ENCODE measurements at regions not wholly inside any gene's neighbourhood (a gene's known extent, or its start where the extent isn't known, plus 50 kb on each side); places are given as distances from the start of the nearest gene placed in this dataset.

- no peak for DNase-seq
Observed at GRCh38 chr2:16124881-16125613, 184.7 kb downstream of the MYCN start.

GRCh38 chr2:16123856-16124780 is 183.8 kb downstream of the MYCN start:
- no peak for DNase-seq

- DNase-seq, result no peak
Observed at GRCh38 chr2:16123421-16123820, 183.1 kb downstream of the MYCN start.

GRCh38 chr2:16122556-16122955 is 182.2 kb downstream of the MYCN start:
- DNase-seq, result no peak

- DNase-seq, result no peak
Observed at GRCh38 chr2:16121986-16122390, 181.6 kb downstream of the MYCN start.

- no peak for DNase-seq
Observed at GRCh38 chr2:16121231-16121985, 181.1 kb downstream of the MYCN start.

- DNase-seq, result no peak
Observed at GRCh38 chr2:16120591-16121180, 180.3 kb downstream of the MYCN start.

- DNase-seq, result no peak
Observed at GRCh38 chr2:16119741-16120140, 179.4 kb downstream of the MYCN start.

- DNase-seq, result no peak
Observed at GRCh38 chr2:16118611-16119590, 178.6 kb downstream of the MYCN start.

GRCh38 chr2:16117791-16118610 is 177.7 kb downstream of the MYCN start:
- DNase-seq, result no peak

GRCh38 chr2:16117021-16117700 is 176.8 kb downstream of the MYCN start:
- no peak for DNase-seq

GRCh38 chr2:16115881-16116830 is 175.8 kb downstream of the MYCN start:
- DNase-seq, result no peak

- DNase-seq, result no peak
Observed at GRCh38 chr2:16115291-16115690, 174.9 kb downstream of the MYCN start.

GRCh38 chr2:16114836-16115235 is 174.5 kb downstream of the MYCN start:
- DNase-seq, result no peak

- DNase-seq, result no peak
Observed at GRCh38 chr2:16114070-16114469, 173.7 kb downstream of the MYCN start.

- no peak for DNase-seq
Observed at GRCh38 chr2:16113568-16113967, 173.2 kb downstream of the MYCN start.

- DNase-seq, result no peak
Observed at GRCh38 chr2:16112972-16113560, 172.7 kb downstream of the MYCN start.

GRCh38 chr2:16112251-16112971 is 172.1 kb downstream of the MYCN start:
- DNase-seq, result no peak

Measured in NCI-H2227 treated with DMSO at 0.1 percent for 48 hours (cell line).